GM18907 (cell line): ENCODE measurements at regions not wholly inside any gene's neighbourhood (a gene's known extent, or its start where the extent isn't known, plus 50 kb on each side); places are given as distances from the start of the nearest gene placed in this dataset.
"Not testable (repeated sequence)": the region's sequence is repeated elsewhere in the genome, so short reads cannot be mapped to it uniquely, and the experiment has no call there.

Experiments used
- ATAC-seq: cut with Tn5 transposase; IDR thresholded peaks from one replicate; pipeline ENCODE4 v1.9.1; 2021; ENCODE audit warnings: mild to moderate bottlenecking, moderate library complexity; ENCODE audit not compliant: unreplicated experiment

GRCh38 chr4:158397781-158398180 is 123.9 kb upstream of the RXFP1 start:
- no peak for ATAC-seq

DNA sequence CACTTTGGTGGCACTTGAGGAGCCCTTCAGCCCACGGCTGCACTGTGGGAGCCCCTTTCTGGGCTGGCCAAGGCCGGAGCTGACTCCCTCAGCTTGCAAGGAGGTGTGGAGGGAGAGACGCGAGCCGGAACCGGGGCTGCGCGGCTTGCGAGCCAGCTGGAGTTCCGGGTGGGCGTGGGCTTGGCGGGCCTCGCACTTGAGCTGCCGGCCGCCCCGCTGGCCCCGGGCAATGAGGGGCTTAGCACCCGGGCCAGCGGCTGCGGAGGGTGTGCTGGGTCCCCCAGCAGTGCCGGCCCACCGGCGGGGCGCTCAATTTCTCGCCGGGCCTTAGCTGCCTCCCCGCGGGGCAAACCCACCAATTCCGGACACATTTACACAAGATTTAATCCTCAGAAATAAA is 113.7 kb upstream of the RXFP1 start:
- ATAC-seq = not testable (repeated sequence)

GRCh38 chr4:158410272-158410671 is 111.4 kb upstream of the RXFP1 start:
- no peak for ATAC-seq

- no peak for ATAC-seq
These were observed 110.4 kb upstream of the RXFP1 start for GRCh38 chr4:158411269-158411668.

GRCh38 chr4:158418679-158419078 is 103.0 kb upstream of the RXFP1 start:
- not testable (repeated sequence) for ATAC-seq

- ATAC-seq = no peak
These were observed 100.9 kb upstream of the RXFP1 start for GRCh38 chr4:158420782-158421181.

DNA sequence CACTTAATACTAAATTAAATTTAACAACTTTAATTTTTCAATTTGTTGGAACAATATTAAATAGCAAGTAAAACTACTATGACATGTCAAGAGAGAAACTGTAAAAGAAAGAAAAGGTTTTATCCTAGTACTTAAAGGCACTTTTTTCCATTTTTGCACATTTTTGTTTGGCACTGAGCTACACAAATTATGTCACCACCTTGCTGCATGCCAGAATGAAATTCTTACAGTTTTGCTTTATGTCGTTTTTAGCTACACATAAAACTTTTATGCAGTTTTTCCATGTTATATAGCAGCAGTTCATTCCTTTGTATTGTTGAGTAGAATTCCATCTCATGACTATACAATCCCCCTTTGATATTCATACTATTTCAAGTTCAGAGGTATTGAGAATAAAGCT is 99.1 kb upstream of the RXFP1 start:
- ATAC-seq = no peak

GRCh38 chr4:158428242-158428641 is 93.4 kb upstream of the RXFP1 start:
- ATAC-seq = no peak

- ATAC-seq = no peak
These were observed 78.9 kb upstream of the RXFP1 start for GRCh38 chr4:158442736-158443135.

GRCh38 chr4:158443731-158444130 is 78.0 kb upstream of the RXFP1 start:
- ATAC-seq = no peak

- ATAC-seq = no peak
These were observed 77.1 kb upstream of the RXFP1 start for GRCh38 chr4:158444621-158445020.

DNA sequence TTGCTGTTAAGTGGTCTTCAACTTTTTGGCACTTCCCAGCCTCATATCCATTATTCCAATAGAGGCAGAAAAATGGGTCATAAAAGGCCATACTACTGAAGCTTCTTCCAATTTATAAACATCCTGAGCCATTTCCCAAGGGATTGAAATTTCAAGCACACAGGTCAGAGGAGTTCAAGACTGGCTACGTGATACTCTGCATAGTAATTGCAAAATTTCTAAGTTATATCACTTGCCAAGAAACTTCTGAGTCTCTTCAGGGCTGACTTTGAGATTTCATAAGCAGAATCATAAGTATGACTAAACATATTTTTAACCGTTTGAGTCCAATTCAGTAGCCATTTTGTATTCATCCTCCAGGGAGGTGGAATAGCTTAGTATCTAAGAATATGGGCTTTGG is 75.6 kb upstream of the RXFP1 start:
- ATAC-seq = no peak

GRCh38 chr4:158450741-158451140 is 70.9 kb upstream of the RXFP1 start:
- no peak for ATAC-seq

DNA sequence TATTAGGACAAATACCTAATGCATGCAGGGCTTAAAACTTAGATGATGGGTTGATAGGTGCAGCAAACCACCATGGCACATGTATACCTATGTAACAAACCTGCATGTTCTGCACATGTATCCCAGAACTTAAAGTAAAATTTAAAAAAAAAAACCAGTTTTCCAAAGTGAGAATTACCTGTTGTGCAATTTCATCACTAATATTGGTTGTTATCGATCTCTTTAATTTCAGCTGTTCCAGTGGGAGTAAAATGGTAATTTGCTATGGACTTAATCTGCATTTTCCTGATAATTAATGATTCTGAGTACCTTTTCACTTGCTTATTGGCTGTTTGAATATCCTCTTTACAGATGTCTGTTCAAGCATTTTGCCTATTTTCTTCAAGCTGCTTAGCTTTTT is 69.6 kb upstream of the RXFP1 start:
- ATAC-seq = not testable (repeated sequence)

GRCh38 chr4:158458271-158458895 is 63.3 kb upstream of the RXFP1 start:
- ATAC-seq = no peak

DNA sequence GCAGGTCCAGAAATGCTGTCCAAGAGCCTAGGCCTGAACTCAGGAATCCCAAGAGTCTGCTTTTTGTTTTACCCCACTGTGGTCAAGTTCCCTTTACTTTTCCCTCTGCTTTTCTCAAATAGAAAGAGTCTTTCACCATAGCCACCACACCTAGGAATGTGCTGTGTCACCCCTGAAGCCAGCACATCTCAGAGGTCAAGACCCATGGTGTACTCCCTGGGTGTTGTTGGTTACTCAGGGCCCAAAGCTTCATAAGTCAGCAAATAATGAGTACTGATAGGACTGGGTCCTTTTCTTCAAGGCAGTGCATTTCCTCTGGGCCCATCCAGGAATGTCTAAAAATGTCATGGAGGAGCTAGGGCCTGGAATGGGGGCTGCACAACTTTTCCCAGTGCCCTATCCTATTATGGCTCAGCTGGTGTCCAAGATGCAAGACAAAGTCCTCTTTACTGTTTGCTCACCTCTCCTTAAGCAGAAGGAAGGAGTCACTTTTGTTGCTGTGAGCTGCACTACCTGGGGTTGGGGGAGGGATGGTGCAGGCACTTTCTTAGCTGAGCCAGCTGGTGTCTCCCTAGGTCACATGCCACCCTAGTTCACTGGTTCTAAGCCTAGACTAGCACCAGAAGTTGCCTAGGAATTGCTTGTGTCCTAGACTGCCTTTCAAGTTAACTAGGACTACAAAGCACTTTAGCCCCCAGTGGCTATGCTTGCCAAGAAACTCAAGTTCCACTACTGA is 62.4 kb upstream of the RXFP1 start:
- ATAC-seq = no peak

DNA sequence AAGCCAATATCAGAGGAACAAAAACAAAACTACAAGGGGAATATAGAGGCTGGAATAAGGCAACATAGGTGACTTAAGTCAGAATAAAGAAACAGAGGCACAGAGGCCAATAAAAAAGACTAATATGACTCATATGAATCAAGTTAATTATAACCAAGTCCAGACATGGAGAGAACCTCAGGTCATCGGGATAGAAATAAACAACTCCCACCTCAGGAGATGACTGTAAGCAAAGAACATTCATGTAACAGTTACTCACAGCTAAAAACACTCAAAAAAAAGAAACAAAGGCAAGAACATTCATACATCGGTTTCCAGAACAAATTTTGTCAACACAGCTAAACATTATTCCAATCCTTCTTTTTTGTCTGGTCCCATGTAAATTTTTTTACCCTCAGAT is 60.3 kb upstream of the RXFP1 start:
- ATAC-seq = no peak

DNA sequence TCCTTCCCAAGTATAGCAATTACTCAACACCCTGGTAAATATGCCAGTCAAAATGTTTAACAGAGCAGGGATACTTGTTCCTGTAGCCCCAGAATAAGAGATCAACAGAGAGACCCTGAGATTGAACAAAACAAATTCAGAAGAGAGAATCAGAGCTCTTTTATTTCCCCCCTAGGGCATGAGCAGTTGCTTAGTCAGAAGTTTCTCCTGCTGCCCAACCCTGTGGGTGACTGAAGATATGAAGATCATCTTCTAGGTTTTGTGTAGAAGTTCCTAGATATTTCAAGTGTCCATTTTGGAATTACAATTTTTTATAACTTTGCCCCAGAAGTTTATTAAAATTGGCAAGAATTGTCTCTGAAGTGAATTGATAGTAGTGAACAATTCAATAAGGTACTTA is 59.1 kb upstream of the RXFP1 start:
- no peak for ATAC-seq
